MCF 10A (cell line): ENCODE measurements at regions not wholly inside any gene's neighbourhood (a gene's known extent, or its start where the extent isn't known, plus 50 kb on each side); places are given as distances from the start of the nearest gene placed in this dataset.
"Not testable (repeated sequence)": the region's sequence is repeated elsewhere in the genome, so short reads cannot be mapped to it uniquely, and the experiment has no call there.

ENCODE experiments used
- BruUV-seq: library from RNA; stranded (reverse); fragments of 400-500 nt; replicated peaks from 2 replicates; lab custom pipeline; 2021; lab: Mats Ljungman, UMichigan
- CTCF ChIA-PET: fragments of 300-600 bp; sonication (Branson Sonifier 250); formaldehyde crosslinking; extraction: SDS; loops from one replicate; lab custom pipeline; 2021; ENCODE audit warnings: antibody characterized with exemption, inconsistent platforms; lab: Yijun Ruan, JAX
- POLR2A ChIA-PET: fragments of 300-600, 350-650 bp; sonication (Branson Sonifier 250); formaldehyde crosslinking; extraction: SDS; loops from one replicate; lab custom pipeline; 2020; ENCODE audit warnings: antibody characterized with exemption, inconsistent platforms; lab: Yijun Ruan, JAX
- DNase-seq: peaks from one replicate; pipeline ENCODE4 v3.0.0-alpha.2; 2018; ENCODE audit not compliant: unreplicated experiment
- H3K27ac Mint-ChIP-seq: one replicate; pipeline ENCODE4 v1.8.0; 2022; ENCODE audit warnings: mild to moderate bottlenecking, low read depth, mixed read lengths; ENCODE audit not compliant: unreplicated experiment
- H3K27me3 Mint-ChIP-seq: one replicate; pipeline ENCODE4 v1.8.0; 2022; ENCODE audit warnings: mixed read lengths; ENCODE audit not compliant: insufficient read depth, unreplicated experiment
- H3K36me3 Mint-ChIP-seq: one replicate; pipeline ENCODE4 v1.8.0; 2022; ENCODE audit warnings: mild to moderate bottlenecking, moderate library complexity, mixed read lengths; ENCODE audit not compliant: insufficient read depth, unreplicated experiment
- H3K4me1 Mint-ChIP-seq: one replicate; pipeline ENCODE4 v1.8.0; 2022; ENCODE audit warnings: mixed read lengths; ENCODE audit not compliant: insufficient read depth, unreplicated experiment
- H3K4me3 Mint-ChIP-seq: one replicate; pipeline ENCODE4 v1.8.0; 2022; ENCODE audit warnings: mild to moderate bottlenecking, moderate library complexity, mixed read lengths; ENCODE audit not compliant: unreplicated experiment
- H3K9me3 Mint-ChIP-seq: one replicate; pipeline ENCODE4 v1.8.0; 2022; ENCODE audit warnings: mixed read lengths; ENCODE audit not compliant: unreplicated experiment
- intact Hi-C: fragments of 100-400 bp; cut with micrococcal nuclease; formaldehyde crosslinking; loops from 2 replicates; pipeline ENCODE4 v1.14.1; 2022
- TF ChIP-seq, protein P1 (sequence below): fragments of 200-600 bp; IDR thresholded peaks from one replicate; pipeline ENCODE4 v1.8.0; 2022; ENCODE audit warnings: antibody characterized with exemption, mild to moderate bottlenecking; ENCODE audit not compliant: unreplicated experiment

GRCh38 chr4:189870511-189871234 is 70.0 kb upstream of the FRG1 start:
- BruUV-seq, result no TSS peak
- H3K9me3 Mint-ChIP-seq, result no peaks in the 10 kb centered on the region

GRCh38 chr4:189874591-189874990 is 66.1 kb upstream of the FRG1 start:
- Mint-ChIP-seq H3K4me3 (no peak overlapping the region), H3K36me3 (no peaks in the 10 kb centered on the region), H3K27ac (no peak overlapping the region), H3K9me3 (peaks cover 7% of the 10 kb centered on the region), H3K27me3 (no peaks in the 10 kb centered on the region), H3K4me1 (no peaks in the 10 kb centered on the region)
- no peak for DNase-seq
- CTCF ChIA-PET, result no interaction called here
- POLR2A ChIA-PET, result no interaction called here
- intact Hi-C loops, result no loop called here
- TF ChIP-seq, protein P1, sequence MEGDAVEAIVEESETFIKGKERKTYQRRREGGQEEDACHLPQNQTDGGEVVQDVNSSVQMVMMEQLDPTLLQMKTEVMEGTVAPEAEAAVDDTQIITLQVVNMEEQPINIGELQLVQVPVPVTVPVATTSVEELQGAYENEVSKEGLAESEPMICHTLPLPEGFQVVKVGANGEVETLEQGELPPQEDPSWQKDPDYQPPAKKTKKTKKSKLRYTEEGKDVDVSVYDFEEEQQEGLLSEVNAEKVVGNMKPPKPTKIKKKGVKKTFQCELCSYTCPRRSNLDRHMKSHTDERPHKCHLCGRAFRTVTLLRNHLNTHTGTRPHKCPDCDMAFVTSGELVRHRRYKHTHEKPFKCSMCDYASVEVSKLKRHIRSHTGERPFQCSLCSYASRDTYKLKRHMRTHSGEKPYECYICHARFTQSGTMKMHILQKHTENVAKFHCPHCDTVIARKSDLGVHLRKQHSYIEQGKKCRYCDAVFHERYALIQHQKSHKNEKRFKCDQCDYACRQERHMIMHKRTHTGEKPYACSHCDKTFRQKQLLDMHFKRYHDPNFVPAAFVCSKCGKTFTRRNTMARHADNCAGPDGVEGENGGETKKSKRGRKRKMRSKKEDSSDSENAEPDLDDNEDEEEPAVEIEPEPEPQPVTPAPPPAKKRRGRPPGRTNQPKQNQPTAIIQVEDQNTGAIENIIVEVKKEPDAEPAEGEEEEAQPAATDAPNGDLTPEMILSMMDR, result no peak
- no TSS peak for BruUV-seq

More at GRCh38 chr4:189870511-189871234, 70.0 kb upstream of the FRG1 start:
- POLR2A ChIA-PET, result no interaction called here
- H3K4me1 Mint-ChIP-seq, result no peaks in the 10 kb centered on the region
- intact Hi-C loops, result no loop called here
- H3K4me3 Mint-ChIP-seq, result no peak overlapping the region
- no peak overlapping the region for H3K27ac Mint-ChIP-seq
- H3K36me3 Mint-ChIP-seq, result no peaks in the 10 kb centered on the region
- no peak for DNase-seq
- CTCF ChIA-PET, result no interaction called here
- TF ChIP-seq, protein P1, result no peak
- H3K27me3 Mint-ChIP-seq, result no peaks in the 10 kb centered on the region

DNA sequence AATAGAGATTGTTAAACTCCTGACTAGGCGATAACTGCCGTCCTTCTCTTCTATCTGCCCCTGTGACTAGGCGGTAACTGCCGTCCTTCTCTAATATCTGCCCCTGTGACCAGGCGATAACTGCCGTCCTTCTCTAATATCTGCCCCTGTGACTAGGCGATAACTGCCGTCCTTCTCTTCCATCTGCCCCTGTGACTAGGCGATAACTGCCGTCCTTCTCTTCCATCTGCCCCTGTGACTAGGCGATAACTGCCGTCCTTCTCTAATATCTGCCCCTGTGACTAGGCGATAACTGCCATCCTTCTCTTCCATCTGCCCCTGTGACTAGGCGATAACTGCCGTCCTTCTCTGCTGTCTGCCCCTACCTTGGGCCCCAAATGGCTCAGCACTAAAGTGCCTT is 59.5 kb upstream of the FRG1 start:
- H3K4me1 Mint-ChIP-seq, H3K27me3 Mint-ChIP-seq, POLR2A ChIA-PET, BruUV-seq, CTCF ChIA-PET, H3K4me3 Mint-ChIP-seq, H3K27ac Mint-ChIP-seq, DNase-seq, H3K36me3 Mint-ChIP-seq, intact Hi-C loops: not testable (repeated sequence)
- H3K9me3 Mint-ChIP-seq, result peaks cover 16% of the 10 kb centered on the region

- intact Hi-C loops, BruUV-seq, H3K4me3 Mint-ChIP-seq, H3K4me1 Mint-ChIP-seq, DNase-seq, H3K27ac Mint-ChIP-seq, POLR2A ChIA-PET, H3K27me3 Mint-ChIP-seq, CTCF ChIA-PET, H3K36me3 Mint-ChIP-seq: not testable (repeated sequence)
- H3K9me3 Mint-ChIP-seq, result peaks cover 12% of the 10 kb centered on the region
Measured at GRCh38 chr4:189888407-189888806, 52.3 kb upstream of the FRG1 start.
